Muscle of leg (tissue), 3 donors: ENCODE measurements at regions not wholly inside any gene's neighbourhood (a gene's known extent, or its start where the extent isn't known, plus 50 kb on each side); places are given as distances from the start of the nearest gene placed in this dataset.

Source experiments
- DNase-seq: peaks from one replicate; pipeline ENCODE4 v3.0.0; 2013
- H3K27ac ChIP-seq: one replicate; pipeline ENCODE4 v1.5.1; 2013; ENCODE audit warnings: mild to moderate bottlenecking, low read length, control low read depth
- H3K27me3 ChIP-seq: one replicate; pipeline ENCODE4 v1.6.1; 2013; ENCODE audit warnings: low read length; ENCODE audit not compliant: control insufficient read depth, insufficient read depth
- H3K36me3 ChIP-seq: one replicate; pipeline ENCODE4 v1.6.1; 2013; ENCODE audit warnings: low read length; ENCODE audit not compliant: control insufficient read depth, insufficient read depth
- H3K4me1 ChIP-seq: one replicate; pipeline ENCODE4 v1.6.1; 2013; ENCODE audit warnings: low read length; ENCODE audit not compliant: control insufficient read depth, insufficient read depth
- H3K4me3 ChIP-seq: one replicate; pipeline ENCODE4 v1.5.1; 2013; ENCODE audit warnings: low read length, control low read depth
- H3K9me3 ChIP-seq: replicated peaks from 2 replicates; pipeline ENCODE4 v1.6.1; 2013; ENCODE audit warnings: low read depth, low read length; ENCODE audit not compliant: control insufficient read depth
- WGBS: methylation state at CpG from one replicate; pipeline ENCODE4 v1.1.5; 2013; ENCODE audit warnings: missing lambda C conversion rate; ENCODE audit not compliant: insufficient coverage; 5-methylcytosine and 5-hydroxymethylcytosine counted together

GRCh38 chr1:37250371-37250770 is 216.1 kb upstream of the GRIK3 start:
- Histone ChIP-seq H3K27me3 (peaks cover 2% of the 10 kb centered on the region), H3K9me3 (no peaks in the 10 kb centered on the region), H3K4me3 (no peak overlapping the region), H3K36me3 (no peaks in the 10 kb centered on the region), H3K4me1 (no peaks in the 10 kb centered on the region), H3K27ac (no peak overlapping the region)
- no peak for DNase-seq
- 20% methylated on average over 1 of the region's 4 CpGs for WGBS

GRCh38 chr1:37255136-37255795 is 219.1 kb upstream of the ZC3H12A start:
- no peak overlapping the region for H3K27ac ChIP-seq
- DNase-seq: peak; percentile 31
- no peaks in the 10 kb centered on the region for H3K9me3 ChIP-seq
- WGBS: 34% methylated on average over 11 of the region's 24 CpGs
- no peaks in the 10 kb centered on the region for H3K36me3 ChIP-seq
- H3K4me3 ChIP-seq: no peak overlapping the region
- H3K27me3 ChIP-seq: no peaks in the 10 kb centered on the region
- no peaks in the 10 kb centered on the region for H3K4me1 ChIP-seq

DNA sequence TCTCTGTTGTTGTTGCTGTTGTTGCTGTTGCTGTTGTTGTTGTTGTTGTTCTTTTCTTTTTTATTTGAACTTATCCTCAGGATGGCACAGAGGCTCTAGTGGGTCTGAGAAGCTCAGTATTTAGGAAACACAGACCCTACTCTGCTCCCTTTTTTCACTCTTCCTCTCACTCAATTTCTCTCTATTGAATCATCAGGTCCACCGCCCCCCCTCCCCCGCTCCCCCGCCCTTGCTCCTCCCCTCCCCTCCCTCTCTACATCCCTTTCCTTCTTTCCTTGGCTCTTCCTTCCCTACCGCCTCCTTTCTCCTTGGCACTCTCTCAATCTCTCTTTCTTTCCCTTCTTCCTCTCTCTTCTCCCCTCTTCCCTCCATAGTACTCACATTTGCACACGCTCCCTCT is 218.5 kb upstream of the ZC3H12A start:
- Histone ChIP-seq H3K27ac (no peak overlapping the region), H3K4me1 (no peaks in the 10 kb centered on the region), H3K9me3 (no peaks in the 10 kb centered on the region), H3K4me3 (no peak overlapping the region), H3K27me3 (no peaks in the 10 kb centered on the region), H3K36me3 (no peaks in the 10 kb centered on the region)
- WGBS: 16% methylated on average over 3 of the region's 5 CpGs
- no peak for DNase-seq

DNA sequence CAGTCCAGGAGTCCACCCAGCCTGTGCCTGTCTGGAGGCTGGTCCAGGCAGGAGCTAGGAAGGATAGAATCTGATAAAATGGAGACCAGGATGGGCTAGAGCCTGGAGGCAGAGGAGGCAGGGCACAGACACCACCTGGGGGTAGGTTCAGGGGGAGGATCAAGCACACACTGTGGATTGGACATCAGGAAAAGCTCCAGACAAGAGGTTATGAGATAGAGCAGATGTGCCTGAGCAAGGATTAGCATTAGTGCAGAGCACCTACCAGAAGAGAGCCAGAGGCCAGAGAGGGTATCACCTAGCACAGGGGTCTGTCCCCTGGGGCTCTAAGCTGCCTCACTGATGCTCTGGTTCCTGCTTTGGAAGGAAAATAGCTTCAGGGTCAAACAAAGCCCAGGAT is 216.7 kb upstream of the ZC3H12A start:
- H3K4me1 ChIP-seq: no peaks in the 10 kb centered on the region
- no peak overlapping the region for H3K4me3 ChIP-seq
- DNase-seq: no peak
- H3K27me3 ChIP-seq: no peaks in the 10 kb centered on the region
- H3K36me3 ChIP-seq: no peaks in the 10 kb centered on the region
- no peak overlapping the region for H3K27ac ChIP-seq
- H3K9me3 ChIP-seq: no peaks in the 10 kb centered on the region

GRCh38 chr1:37258068-37258467 is 216.3 kb upstream of the ZC3H12A start:
- Histone ChIP-seq H3K4me1 (no peaks in the 10 kb centered on the region), H3K36me3 (no peaks in the 10 kb centered on the region), H3K27ac (no peak overlapping the region), H3K9me3 (no peaks in the 10 kb centered on the region), H3K4me3 (no peak overlapping the region), H3K27me3 (no peaks in the 10 kb centered on the region)
- no peak for DNase-seq
- WGBS: 28% methylated on average over 4 of the region's 6 CpGs

- H3K36me3 ChIP-seq: no peaks in the 10 kb centered on the region
- DNase-seq: no peak
- 92% methylated on average over 2 of the region's 2 CpGs for WGBS
- no peak overlapping the region for H3K27ac ChIP-seq
- H3K27me3 ChIP-seq: no peaks in the 10 kb centered on the region
- no peak overlapping the region for H3K4me3 ChIP-seq
- H3K9me3 ChIP-seq: no peaks in the 10 kb centered on the region
- no peaks in the 10 kb centered on the region for H3K4me1 ChIP-seq
These were observed 215.4 kb upstream of the ZC3H12A start for GRCh38 chr1:37259019-37259418.

DNA sequence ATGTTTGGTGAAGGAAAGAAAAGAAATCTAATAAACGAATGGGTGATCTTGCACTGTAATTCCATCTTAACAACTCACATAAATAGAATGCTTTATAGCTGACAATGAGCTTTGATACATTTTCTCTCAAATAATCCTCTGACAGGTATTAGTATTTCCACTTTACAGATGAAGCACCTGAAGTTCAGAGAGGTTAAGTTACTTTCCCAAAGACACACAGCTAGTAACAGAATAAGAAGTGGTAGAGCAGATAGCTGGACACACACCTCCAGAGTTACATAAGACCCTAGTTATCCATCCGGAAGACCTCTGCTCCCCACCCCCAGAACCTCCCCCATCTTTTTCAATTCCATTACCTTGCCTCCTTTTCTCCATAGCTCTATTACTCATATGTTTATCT is 213.3 kb upstream of the ZC3H12A start:
- no peak for DNase-seq
- H3K4me1 ChIP-seq: no peaks in the 10 kb centered on the region
- no peaks in the 10 kb centered on the region for H3K27me3 ChIP-seq
- H3K9me3 ChIP-seq: no peaks in the 10 kb centered on the region
- H3K4me3 ChIP-seq: no peak overlapping the region
- no peak overlapping the region for H3K27ac ChIP-seq
- WGBS: 89% methylated on average over 1 of the region's 2 CpGs
- H3K36me3 ChIP-seq: no peaks in the 10 kb centered on the region

- no peak for DNase-seq
- Histone ChIP-seq H3K27ac (no peak overlapping the region), H3K4me3 (no peak overlapping the region), H3K27me3 (no peaks in the 10 kb centered on the region), H3K9me3 (no peaks in the 10 kb centered on the region), H3K36me3 (no peaks in the 10 kb centered on the region), H3K4me1 (no peaks in the 10 kb centered on the region)
- no CpG with 5 or more reads among the region's 6 CpGs for WGBS
These were observed 211.8 kb upstream of the ZC3H12A start for GRCh38 chr1:37262439-37263170.

- no peak for DNase-seq
- Histone ChIP-seq H3K9me3 (no peaks in the 10 kb centered on the region), H3K4me1 (no peaks in the 10 kb centered on the region), H3K4me3 (no peak overlapping the region), H3K27me3 (no peaks in the 10 kb centered on the region), H3K36me3 (no peaks in the 10 kb centered on the region), H3K27ac (no peak overlapping the region)
- WGBS: 93% methylated on average over 2 of the region's 3 CpGs
These were observed 209.2 kb upstream of the ZC3H12A start for GRCh38 chr1:37265156-37265555.

- no peaks in the 10 kb centered on the region for H3K27me3 ChIP-seq
- H3K27ac ChIP-seq: no peak overlapping the region
- 56% methylated on average over 10 of the region's 10 CpGs for WGBS
- no peak overlapping the region for H3K4me3 ChIP-seq
- no peaks in the 10 kb centered on the region for H3K9me3 ChIP-seq
- no peak for DNase-seq
- no peaks in the 10 kb centered on the region for H3K4me1 ChIP-seq
- H3K36me3 ChIP-seq: no peaks in the 10 kb centered on the region
These were observed 208.4 kb upstream of the ZC3H12A start for GRCh38 chr1:37265786-37266667.
